ENCODE measurements at regions not wholly inside any gene's neighbourhood (a gene's known extent, or its start where the extent isn't known, plus 50 kb on each side); places are given as distances from the start of the nearest gene placed in this dataset.

GRCh38 chr2:236971131-236971821, 114.4 kb upstream of the COPS8 start:
- DNase-seq (ENCODE audit: low read depth in 2 of 2): no peak

- DNase-seq (ENCODE audit: low read depth in 2 of 2): no peak
Measured at GRCh38 chr2:236971919-236972381, 113.7 kb upstream of the COPS8 start.

DNA sequence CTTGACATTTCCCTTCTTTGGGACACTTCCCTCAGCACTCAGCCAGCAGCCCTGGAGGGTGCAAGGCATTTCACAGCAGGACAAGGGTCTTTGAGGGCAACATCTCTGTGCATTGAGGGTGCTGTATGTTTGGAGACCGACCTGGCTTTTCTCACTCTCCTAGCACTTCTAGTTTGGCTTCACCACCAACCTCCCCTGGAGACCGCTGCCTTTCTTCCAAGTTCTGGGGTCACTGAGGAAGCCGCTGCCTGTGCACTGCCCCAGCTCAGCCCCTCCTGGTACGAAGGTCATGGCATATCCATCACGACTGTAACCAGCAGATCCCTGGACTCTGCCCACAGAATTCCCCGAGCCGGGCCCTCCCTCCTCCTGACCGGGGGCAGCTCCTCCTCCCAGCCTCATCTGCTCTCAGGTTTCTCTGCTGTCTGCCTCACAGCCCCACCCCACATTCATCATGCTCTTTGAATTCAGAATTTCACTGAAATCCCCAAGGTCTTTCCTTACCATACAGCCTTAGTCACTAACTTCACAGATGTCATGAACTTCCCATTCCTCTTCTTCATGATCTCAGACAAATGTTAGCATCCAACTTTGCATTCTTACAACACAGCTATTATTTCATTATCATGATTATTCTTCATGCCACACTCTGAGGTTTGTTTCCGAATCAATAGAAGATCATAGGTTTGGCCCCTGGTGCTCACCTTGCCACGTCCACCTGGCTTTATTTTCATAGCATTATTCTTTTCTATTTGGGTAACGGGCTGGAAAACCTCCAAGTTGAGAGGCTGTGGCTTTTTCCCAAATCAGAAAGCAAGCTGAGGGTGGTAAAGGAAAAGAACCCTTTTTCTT, 113.0 kb upstream of the COPS8 start:
- no peak for DNase-seq (ENCODE audit: low read depth in 2 of 2)

DNA sequence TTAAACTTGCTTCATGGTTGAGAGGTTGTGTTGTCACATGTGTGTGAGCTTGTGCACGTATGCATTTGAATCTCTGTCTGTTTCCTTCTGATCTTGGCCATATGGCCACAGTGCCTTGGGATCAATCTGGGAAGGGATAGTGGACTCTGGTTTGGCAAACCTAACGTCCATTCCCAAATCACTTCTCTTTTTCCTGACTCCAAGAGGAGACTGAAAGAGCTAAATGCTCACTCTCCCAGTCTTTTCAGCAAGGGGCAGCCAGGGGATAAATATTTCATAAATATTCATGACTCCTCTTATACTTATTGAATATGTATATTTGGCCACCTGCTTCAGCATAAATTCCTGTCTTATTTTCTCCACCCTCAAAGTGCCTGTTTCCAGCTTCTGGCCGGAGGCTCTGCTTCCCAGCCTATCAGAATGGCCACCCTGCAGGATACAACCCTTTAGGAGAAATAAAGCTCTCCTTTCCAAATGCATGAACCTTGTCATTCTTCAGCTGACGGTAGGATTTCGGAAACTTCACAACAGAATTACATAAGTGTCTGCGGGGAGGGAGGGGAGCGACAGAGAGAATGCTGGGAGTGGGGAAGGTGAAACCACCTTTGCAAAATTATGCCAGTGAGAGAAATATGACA, 112.2 kb upstream of the COPS8 start:
- no peak for DNase-seq (ENCODE audit: low read depth in 2 of 2)

DNA sequence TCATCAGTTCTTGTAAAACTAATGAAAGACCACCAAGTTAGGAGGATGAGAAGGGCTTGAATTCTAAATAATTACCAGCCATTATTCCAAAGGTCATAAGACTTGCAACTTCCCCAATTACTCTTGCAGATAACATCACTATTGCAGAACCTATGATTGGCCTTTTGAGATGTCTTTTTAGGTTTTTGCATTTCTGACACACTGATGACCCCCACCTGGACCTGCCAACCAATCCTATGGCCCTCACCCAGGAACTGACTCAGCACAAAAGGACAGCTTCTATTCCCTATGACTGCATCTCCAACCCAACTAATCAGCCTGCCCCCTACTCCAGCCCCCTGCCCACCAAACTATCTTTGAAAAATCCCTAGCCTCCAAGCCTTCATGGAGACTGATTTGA, 111.5 kb upstream of the COPS8 start:
- DNase-seq (ENCODE audit: low read depth in 2 of 2): no peak

GRCh38 chr2:236974752-236975151, 110.9 kb upstream of the COPS8 start:
- DNase-seq (ENCODE audit: low read depth in 2 of 2): no peak

- DNase-seq (ENCODE audit: low read depth in 2 of 2): no peak
Measured at GRCh38 chr2:236975766-236976165, 109.9 kb upstream of the COPS8 start.

DNA sequence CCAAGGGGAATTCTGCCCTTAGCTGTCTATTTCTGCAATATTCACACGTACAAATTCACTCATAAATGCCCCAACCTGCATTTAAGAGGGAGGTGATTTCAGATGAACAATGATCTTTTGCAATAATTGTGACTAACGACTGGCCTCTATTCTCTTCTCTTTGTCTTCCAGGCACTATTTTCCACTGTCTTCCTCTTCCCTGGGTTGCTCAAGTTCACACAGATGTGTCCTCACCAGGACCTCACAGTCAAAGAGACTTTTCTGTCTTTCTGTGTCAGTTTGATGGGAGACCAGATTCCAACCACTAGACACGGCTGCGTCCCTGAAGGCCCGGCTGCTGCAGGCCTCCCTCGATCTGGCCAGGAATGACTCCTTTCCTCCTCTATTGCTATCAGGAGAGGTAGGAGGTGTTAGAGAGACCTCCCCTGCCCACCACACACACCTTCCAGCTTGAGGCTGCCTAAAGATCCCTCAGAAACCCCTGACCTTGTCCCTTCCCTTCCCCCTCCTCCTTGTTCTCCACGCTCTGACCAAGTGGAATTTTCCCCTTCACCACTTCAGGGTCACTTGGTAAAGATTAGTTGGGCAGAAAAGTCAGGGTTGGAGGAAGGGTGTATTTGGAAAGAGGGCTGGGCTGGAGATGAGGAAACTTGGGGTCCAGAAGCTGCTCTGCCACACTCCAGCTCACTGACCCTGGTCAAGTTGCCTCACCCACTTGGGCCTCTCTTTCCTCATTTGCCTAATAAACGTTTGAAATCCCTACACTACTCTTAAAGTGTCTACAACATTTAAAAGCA, 109.2 kb upstream of the COPS8 start:
- no peak for DNase-seq (ENCODE audit: low read depth in 2 of 2)

- no peak for DNase-seq (ENCODE audit: low read depth in 2 of 2)
Measured at GRCh38 chr2:236977063-236977851, 108.4 kb upstream of the COPS8 start.

DNA sequence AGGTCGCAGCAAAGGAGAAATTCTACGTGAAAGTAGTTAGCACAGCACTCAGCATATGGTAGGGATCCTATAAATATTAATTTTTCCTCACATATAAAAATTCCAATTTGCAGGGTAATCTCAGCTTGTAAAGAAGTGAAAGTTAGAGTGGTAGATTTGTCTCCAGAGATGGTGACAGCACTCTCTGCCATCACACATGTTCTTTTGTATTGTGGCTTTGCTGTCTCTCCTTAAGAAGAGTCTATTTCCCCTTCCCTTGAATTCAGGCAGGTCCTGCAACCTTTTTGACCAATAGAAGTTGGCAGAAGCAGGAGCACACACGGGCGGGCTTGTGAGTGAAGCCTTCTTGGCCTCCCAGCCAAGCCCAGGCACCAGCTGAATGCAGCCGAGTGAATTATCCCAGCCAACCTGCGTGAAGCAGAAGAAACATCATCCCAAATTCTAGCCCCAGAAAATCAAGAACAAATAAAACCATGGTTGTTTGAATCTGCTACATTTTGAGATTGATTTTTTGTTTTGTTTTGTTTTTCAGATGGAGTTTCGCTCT, 107.8 kb upstream of the COPS8 start:
- no peak for DNase-seq (ENCODE audit: low read depth in 2 of 2)

GRCh38 chr2:236979664-236980063, 106.0 kb upstream of the COPS8 start:
- no peak for DNase-seq (ENCODE audit: low read depth in 2 of 2)

- DNase-seq (ENCODE audit: low read depth in 2 of 2): no peak
Measured at GRCh38 chr2:236980961-236981360, 104.7 kb upstream of the COPS8 start.

GRCh38 chr2:236981701-236982485, 103.8 kb upstream of the COPS8 start:
- DNase-seq (ENCODE audit: low read depth in 2 of 2): no peak

DNA sequence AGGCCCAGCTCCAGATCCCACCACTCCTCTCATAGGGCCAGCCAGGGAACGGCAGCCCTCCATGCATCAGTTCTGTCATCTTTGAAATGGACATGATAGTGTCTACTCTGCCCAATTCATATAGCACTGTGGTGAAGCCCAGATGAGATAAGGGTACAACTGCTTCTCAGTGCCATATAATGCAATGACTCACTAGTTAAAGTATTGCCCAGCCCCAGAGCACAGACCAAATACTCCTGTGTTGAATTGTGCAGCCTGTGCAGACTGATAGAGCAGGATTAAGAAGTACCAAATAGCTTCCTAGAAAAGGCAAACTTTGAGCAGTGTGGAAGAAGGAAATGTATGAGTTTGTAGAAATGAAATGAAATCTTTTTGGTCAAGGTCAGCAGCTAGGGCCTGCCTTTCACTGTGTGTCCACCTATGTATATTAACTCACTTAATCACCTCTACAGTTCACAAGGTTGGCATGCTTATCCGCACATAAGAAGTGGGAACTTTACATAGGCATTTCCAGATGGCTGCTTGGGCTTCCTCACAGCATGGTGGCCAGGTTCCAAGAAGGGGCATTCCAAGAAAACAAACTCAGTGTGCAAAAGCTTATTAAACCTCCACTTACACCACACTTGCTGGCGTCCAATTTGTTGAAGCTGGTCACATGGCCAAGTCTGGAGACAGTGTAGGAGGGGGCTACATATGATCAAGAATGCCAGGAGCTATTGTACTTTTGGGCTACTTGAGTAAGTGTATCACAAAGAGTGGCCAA, 102.8 kb upstream of the COPS8 start:
- DNase-seq (ENCODE audit: low read depth in 2 of 2): no peak

- no peak for DNase-seq (ENCODE audit: low read depth in 2 of 2)
Measured at GRCh38 chr2:236984046-236984445, 101.6 kb upstream of the COPS8 start.

- DNase-seq (ENCODE audit: low read depth in 2 of 2): no peak
Measured at GRCh38 chr2:236985761-236986339, 99.8 kb upstream of the COPS8 start.

DNA sequence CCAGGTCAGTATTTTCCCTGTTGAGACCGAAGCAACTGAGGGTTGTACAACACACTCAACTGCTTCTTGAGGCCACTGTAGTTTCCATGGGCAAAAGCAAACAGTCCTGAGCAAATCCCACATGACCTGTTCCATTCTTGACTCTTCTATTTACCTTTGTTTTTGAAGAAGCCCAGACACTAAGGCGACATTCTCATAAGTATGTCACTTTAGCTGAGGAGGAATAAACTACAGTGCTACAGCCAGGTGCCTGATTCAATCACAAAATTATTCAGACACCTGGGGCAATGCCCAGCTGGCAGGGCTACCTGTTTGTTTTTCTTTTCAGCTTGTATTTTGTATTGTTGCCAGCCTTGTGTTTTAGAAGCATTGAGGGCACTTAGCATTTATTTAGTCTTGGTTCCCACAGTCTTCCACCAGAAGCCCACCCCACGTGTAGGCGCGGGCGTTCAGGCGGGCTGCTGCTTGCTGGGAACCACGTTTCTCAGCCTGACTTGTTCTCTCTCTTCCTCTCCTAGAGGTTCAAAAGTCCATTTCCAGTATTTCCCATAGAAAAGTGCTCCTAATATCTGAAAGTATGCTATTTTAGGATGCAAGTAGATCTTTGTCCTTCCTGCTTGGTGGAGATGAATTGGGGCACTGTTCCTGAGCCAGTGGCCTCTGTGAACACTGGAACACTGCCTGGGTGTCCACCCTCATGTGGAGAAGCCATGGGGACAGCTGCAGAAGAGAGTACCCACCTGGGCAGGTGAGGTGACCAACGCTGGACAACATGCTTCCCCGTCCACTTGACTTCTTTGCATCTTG, 99.0 kb upstream of the COPS8 start:
- no peak for DNase-seq (ENCODE audit: low read depth in 2 of 2)

DNA sequence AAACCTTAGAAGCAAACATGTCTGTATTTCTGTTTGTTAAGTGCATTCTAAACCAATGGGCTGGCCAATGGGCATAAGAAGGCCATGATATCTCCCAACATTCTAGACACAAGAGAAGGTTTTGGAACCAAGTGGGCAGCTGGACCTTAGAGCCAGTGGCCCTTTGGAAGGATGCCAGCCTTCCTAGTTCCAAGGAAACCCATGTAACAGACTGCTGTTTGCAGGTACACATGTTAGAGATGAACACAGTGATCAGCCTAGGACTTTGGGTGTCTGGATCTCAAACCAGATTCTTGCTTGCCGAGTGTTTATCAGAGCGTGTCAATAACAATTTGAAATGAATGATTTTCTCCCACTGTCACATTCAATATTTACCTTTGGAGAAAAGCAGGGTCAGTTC, 97.5 kb upstream of the COPS8 start:
- no peak for DNase-seq (ENCODE audit: low read depth in 2 of 2)

Data from stimulated activated CD8-positive, alpha-beta memory T cell treated with anti-CD3 and anti-CD28 coated beads, Interleukin-2, amount 100 ng/mL, for 48 hours (primary cell).